Ascending aorta (tissue), 2 donors: ENCODE measurements at regions not wholly inside any gene's neighbourhood (a gene's known extent, or its start where the extent isn't known, plus 50 kb on each side); places are given as distances from the start of the nearest gene placed in this dataset.
"Not testable (repeated sequence)": the region's sequence is repeated elsewhere in the genome, so short reads cannot be mapped to it uniquely, and the experiment has no call there.

Source experiments
- DNase-seq, 2 donors: peaks; one replicate each; pipeline ENCODE4 v3.0.0-alpha.2; 2019; ENCODE audit warnings: low spot score in 2 of 2
- H3K27ac ChIP-seq, 2 donors: fragments of 200-600 bp; sonication (generic); one replicate each; pipeline ENCODE4 v1.5.1; 2016 to 2017; ENCODE audit warnings: mild to moderate bottlenecking in 1 of 2
- H3K27me3 ChIP-seq: fragments of 200-600 bp; sonication (generic); one replicate; pipeline ENCODE4 v1.5.1; 2017
- H3K36me3 ChIP-seq, 2 donors: fragments of 200-600 bp; sonication (generic); one replicate each; pipeline ENCODE4 v1.5.1; 2016
- H3K4me1 ChIP-seq, 2 donors: fragments of 200-600 bp; sonication (generic); one replicate each; pipeline ENCODE4 v1.5.1; 2016 to 2017; ENCODE audit warnings: mild to moderate bottlenecking in 1 of 2
- H3K4me3 ChIP-seq, 2 donors: fragments of 200-600 bp; sonication (generic); one replicate each; pipeline ENCODE4 v1.5.1; 2016 to 2017; ENCODE audit warnings: mild to moderate bottlenecking in 1 of 2
- H3K9me3 ChIP-seq, 2 donors: fragments of 200-600 bp; sonication (generic); one replicate each; pipeline ENCODE4 v1.5.1; 2016
- CTCF ChIP-seq, 3 experiments: fragments of 200-600 bp in 2 of 3; fragments of 450-650 bp in 1 of 3; sonication (generic) in 2 of 3; IDR thresholded peaks; one replicate each; pipeline ENCODE4 v1.5.1; 2016 to 2019; ENCODE audit warnings: antibody characterized with exemption in 3 of 3, mild to moderate bottlenecking in 1 of 3, moderate library complexity in 1 of 3
- intact Hi-C: fragments of 100-400 bp; cut with DNase I; formaldehyde crosslinking; loops from one replicate; pipeline ENCODE4 v1.15.1; 2023

- Histone ChIP-seq H3K36me3 (no peaks in the 10 kb centered on the region), H3K27me3 (no peaks in the 10 kb centered on the region), H3K4me1 (no peaks in the 10 kb centered on the region), H3K9me3 (no peaks in the 10 kb centered on the region), H3K4me3 (no peak overlapping the region), H3K27ac (no peak overlapping the region)
- no peak for DNase-seq
- no peak for TF ChIP-seq CTCF (IDR thresholded peaks at IDR 0.05)
- intact Hi-C loops, result no loop called here
These were observed 1551.0 kb downstream of the GRIK2 start for GRCh38 chr6:102944475-102944874.

GRCh38 chr6:102942206-102942605 is 1548.7 kb downstream of the GRIK2 start:
- H3K27me3 ChIP-seq, result no peaks in the 10 kb centered on the region
- H3K36me3 ChIP-seq, result no peaks in the 10 kb centered on the region
- no peak for DNase-seq
- no peak overlapping the region for H3K27ac ChIP-seq
- no peaks in the 10 kb centered on the region for H3K4me1 ChIP-seq
- intact Hi-C loops, result no loop called here
- TF ChIP-seq CTCF (IDR thresholded peaks at IDR 0.05), result no peak
- H3K9me3 ChIP-seq, result no peaks in the 10 kb centered on the region
- no peak overlapping the region for H3K4me3 ChIP-seq

GRCh38 chr6:102936959-102937358 is 1543.5 kb downstream of the GRIK2 start:
- intact Hi-C loops, result loop anchor here (1.0 kb wide), 1 partner anchor 9 kb away; no protein-coding TSS in a partner anchor
- no peaks in the 10 kb centered on the region for H3K27me3 ChIP-seq
- no peaks in the 10 kb centered on the region for H3K36me3 ChIP-seq
- TF ChIP-seq CTCF (IDR thresholded peaks at IDR 0.05), result no peak
- H3K27ac ChIP-seq, result no peak overlapping the region
- no peaks in the 10 kb centered on the region for H3K4me1 ChIP-seq
- H3K4me3 ChIP-seq, result no peak overlapping the region
- no peaks in the 10 kb centered on the region for H3K9me3 ChIP-seq
- DNase-seq, result no peak

GRCh38 chr6:102928109-102928508 is 1534.6 kb downstream of the GRIK2 start:
- TF ChIP-seq CTCF (IDR thresholded peaks at IDR 0.05), result no peak

GRCh38 chr6:102918161-102918560 is 1524.7 kb downstream of the GRIK2 start:
- DNase-seq, result no peak
- Histone ChIP-seq H3K4me1 (no peaks in the 10 kb centered on the region), H3K27me3 (no peaks in the 10 kb centered on the region), H3K9me3 (no peaks in the 10 kb centered on the region), H3K4me3 (no peak overlapping the region), H3K36me3 (no peaks in the 10 kb centered on the region), H3K27ac (no peak overlapping the region)
- intact Hi-C loops, result no loop called here
- no peak for TF ChIP-seq CTCF (IDR thresholded peaks at IDR 0.05)

More at GRCh38 chr6:102928109-102928508, 1534.6 kb downstream of the GRIK2 start:
- Histone ChIP-seq H3K27me3 (no peaks in the 10 kb centered on the region), H3K27ac (no peak overlapping the region), H3K9me3 (no peaks in the 10 kb centered on the region), H3K36me3 (no peaks in the 10 kb centered on the region), H3K4me1 (no peaks in the 10 kb centered on the region), H3K4me3 (no peak overlapping the region)
- intact Hi-C loops, result no loop called here
- no peak for DNase-seq

GRCh38 chr6:102911571-102911970 is 1518.1 kb downstream of the GRIK2 start:
- Histone ChIP-seq H3K27me3 (no peaks in the 10 kb centered on the region), H3K4me1 (no peaks in the 10 kb centered on the region), H3K4me3 (no peak overlapping the region), H3K27ac (no peak overlapping the region), H3K36me3 (no peaks in the 10 kb centered on the region), H3K9me3 (no peaks in the 10 kb centered on the region)
- no peak for DNase-seq
- intact Hi-C loops, result no loop called here
- TF ChIP-seq CTCF (IDR thresholded peaks at IDR 0.05), result no peak

- DNase-seq, H3K4me3 ChIP-seq, H3K27ac ChIP-seq, intact Hi-C loops, H3K36me3 ChIP-seq, H3K27me3 ChIP-seq, H3K9me3 ChIP-seq, H3K4me1 ChIP-seq: not testable (repeated sequence)
These were observed 1517.2 kb downstream of the GRIK2 start for GRCh38 chr6:102910701-102911139.
